ENCODE measurements at regions not wholly inside any gene's neighbourhood (a gene's known extent, or its start where the extent isn't known, plus 50 kb on each side); places are given as distances from the start of the nearest gene placed in this dataset.

- FAIRE-seq (no peak), DNase-seq (ENCODE audit: low read depth in 1 of 2, low spot score in 1 of 2) (no peak), ATAC-seq (no peak)
- H3K4me1 ChIP-seq = no peaks in the 10 kb centered on the region
- no peak overlapping the region for H3K4me3 ChIP-seq
- no peak overlapping the region for H3K4me2 ChIP-seq
- no peak for TF ChIP-seq JUNB (IDR thresholded peaks at IDR 0.05)
- TF ChIP-seq ZNF302 (CRISPR knock-in tag; IDR thresholded peaks at IDR 0.05) = no peak
- no peak for TF ChIP-seq ZC3H11A (IDR thresholded peaks at IDR 0.05)
- TF ChIP-seq USF2 (IDR thresholded peaks at IDR 0.05) = no peak
- no peak for TF ChIP-seq HOXB13 (CRISPR knock-in tag; IDR thresholded peaks at IDR 0.05; ENCODE audit: low read depth)
- TF ChIP-seq, protein P1, sequence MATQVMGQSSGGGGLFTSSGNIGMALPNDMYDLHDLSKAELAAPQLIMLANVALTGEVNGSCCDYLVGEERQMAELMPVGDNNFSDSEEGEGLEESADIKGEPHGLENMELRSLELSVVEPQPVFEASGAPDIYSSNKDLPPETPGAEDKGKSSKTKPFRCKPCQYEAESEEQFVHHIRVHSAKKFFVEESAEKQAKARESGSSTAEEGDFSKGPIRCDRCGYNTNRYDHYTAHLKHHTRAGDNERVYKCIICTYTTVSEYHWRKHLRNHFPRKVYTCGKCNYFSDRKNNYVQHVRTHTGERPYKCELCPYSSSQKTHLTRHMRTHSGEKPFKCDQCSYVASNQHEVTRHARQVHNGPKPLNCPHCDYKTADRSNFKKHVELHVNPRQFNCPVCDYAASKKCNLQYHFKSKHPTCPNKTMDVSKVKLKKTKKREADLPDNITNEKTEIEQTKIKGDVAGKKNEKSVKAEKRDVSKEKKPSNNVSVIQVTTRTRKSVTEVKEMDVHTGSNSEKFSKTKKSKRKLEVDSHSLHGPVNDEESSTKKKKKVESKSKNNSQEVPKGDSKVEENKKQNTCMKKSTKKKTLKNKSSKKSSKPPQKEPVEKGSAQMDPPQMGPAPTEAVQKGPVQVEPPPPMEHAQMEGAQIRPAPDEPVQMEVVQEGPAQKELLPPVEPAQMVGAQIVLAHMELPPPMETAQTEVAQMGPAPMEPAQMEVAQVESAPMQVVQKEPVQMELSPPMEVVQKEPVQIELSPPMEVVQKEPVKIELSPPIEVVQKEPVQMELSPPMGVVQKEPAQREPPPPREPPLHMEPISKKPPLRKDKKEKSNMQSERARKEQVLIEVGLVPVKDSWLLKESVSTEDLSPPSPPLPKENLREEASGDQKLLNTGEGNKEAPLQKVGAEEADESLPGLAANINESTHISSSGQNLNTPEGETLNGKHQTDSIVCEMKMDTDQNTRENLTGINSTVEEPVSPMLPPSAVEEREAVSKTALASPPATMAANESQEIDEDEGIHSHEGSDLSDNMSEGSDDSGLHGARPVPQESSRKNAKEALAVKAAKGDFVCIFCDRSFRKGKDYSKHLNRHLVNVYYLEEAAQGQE (IDR thresholded peaks at IDR 0.05) = no peak
- TF ChIP-seq HEYL (CRISPR knock-in tag; IDR thresholded peaks at IDR 0.05) = no peak
- no peak for TF ChIP-seq CEBPB (IDR thresholded peaks at IDR 0.05)
- TF ChIP-seq RFX5 (IDR thresholded peaks at IDR 0.05) = no peak
- no peak for TF ChIP-seq ESRRA (IDR thresholded peaks at IDR 0.05; ENCODE audit: borderline replicate concordance, low read length)
- no peak for TF ChIP-seq HMGXB4 (CRISPR knock-in tag; IDR thresholded peaks at IDR 0.05; ENCODE audit: borderline replicate concordance)
- no peak for TF ChIP-seq JUN (IDR thresholded peaks at IDR 0.05)
- TF ChIP-seq HES2 (IDR thresholded peaks at IDR 0.05) = no peak
- TF ChIP-seq KDM1A (IDR thresholded peaks at IDR 0.05; ENCODE audit: low read depth) = no peak
- no peak for TF ChIP-seq PHF8 (IDR thresholded peaks at IDR 0.05; ENCODE audit: borderline replicate concordance, low read depth)
- no peak for TF ChIP-seq NPAS2 (CRISPR knock-in tag; IDR thresholded peaks at IDR 0.05; ENCODE audit: borderline replicate concordance)
- TF ChIP-seq HOXB5 (CRISPR knock-in tag; IDR thresholded peaks at IDR 0.05) = no peak
- TF ChIP-seq NR3C1 (IDR thresholded peaks at IDR 0.05) = no peak
- 57% methylated on average over 2 of the region's 2 CpGs for WGBS (ENCODE audit: missing lambda C conversion rate)
- H3K27ac ChIP-seq = no peak overlapping the region
- ChIA-PET POLR2A (no interaction called here), CTCF (interaction anchor here (1.0 kb wide), 1 partner anchor 11 kb away, joined by 3 read pairs; no protein-coding TSS in a partner anchor)
- H3K9me3 ChIP-seq = no peaks in the 10 kb centered on the region
These were observed 102.8 kb downstream of the PXDC1 start for GRCh38 chr6:3648724-3649123.

DNA sequence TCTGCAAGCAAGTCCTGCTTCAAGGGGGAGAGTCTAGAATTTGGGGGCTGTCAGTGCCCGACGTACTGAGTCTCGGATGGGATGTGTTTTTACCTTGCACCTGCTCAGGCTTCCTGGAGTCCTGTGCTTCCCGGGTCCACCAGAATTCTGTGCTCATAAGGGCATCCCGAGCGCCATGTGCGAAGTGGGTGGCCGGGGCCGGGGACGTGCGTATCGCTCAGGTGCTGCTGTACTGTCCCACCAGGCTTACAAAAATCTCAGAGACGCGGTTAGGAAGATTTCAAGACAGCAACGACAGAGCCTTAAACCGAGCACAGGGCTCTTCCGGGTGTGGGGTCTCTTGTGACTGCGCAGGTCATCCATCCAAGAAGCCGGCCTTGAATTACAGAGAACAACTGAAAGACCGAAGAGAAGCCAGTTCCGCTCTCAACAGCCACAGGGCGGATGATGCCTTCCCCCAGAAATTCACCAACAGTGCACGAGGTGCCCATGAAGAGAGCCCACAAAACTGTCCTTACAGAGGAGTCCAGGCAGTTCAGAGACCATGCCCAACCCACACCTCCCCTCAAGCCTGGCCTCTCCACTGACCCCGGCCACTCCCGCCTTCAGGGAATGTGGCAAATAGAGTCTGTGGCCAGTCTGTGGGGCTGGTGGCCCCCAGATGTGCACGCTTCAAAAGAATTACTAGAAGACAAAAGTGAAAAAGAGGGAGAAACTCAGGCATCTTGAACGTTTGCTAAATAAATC, 104.7 kb downstream of the PXDC1 start:
- H3K4me3 ChIP-seq = no peak overlapping the region
- ChIA-PET POLR2A (no interaction called here), CTCF (no interaction called here)
- H3K4me1 ChIP-seq = no peaks in the 10 kb centered on the region
- ATAC-seq (no peak), DNase-seq (ENCODE audit: low read depth in 1 of 2, low spot score in 1 of 2) (no peak), FAIRE-seq (no peak)
- TF ChIP-seq USF2 (IDR thresholded peaks at IDR 0.05) (no peak), ATOH8 (CRISPR knock-in tag; IDR thresholded peaks at IDR 0.05; ENCODE audit: low read depth) (no peak), POLR2AphosphoS2 (conservative IDR thresholded peaks at IDR 0.05; ENCODE audit: low read length) (no peak), POLR2A (IDR thresholded peaks at IDR 0.05; ENCODE audit: low read length) (no peak), JUN (IDR thresholded peaks at IDR 0.05) (no peak), CTCF (IDR thresholded peaks at IDR 0.05) (no peak), CEBPB (IDR thresholded peaks at IDR 0.05) (no peak)
- WGBS (ENCODE audit: missing lambda C conversion rate) = 87% methylated on average over 24 of the region's 27 CpGs
- no peak overlapping the region for H3K27ac ChIP-seq
- H3K4me2 ChIP-seq = no peak overlapping the region
- H3K9me3 ChIP-seq = no peaks in the 10 kb centered on the region
